Gastroesophageal sphincter (tissue), 4 donors: ENCODE measurements at regions not wholly inside any gene's neighbourhood (a gene's known extent, or its start where the extent isn't known, plus 50 kb on each side); places are given as distances from the start of the nearest gene placed in this dataset.
"Not testable (repeated sequence)": the region's sequence is repeated elsewhere in the genome, so short reads cannot be mapped to it uniquely, and the experiment has no call there.

Experiments
- ATAC-seq: fragments of 150-250 bp; one replicate; pipeline ENCODE4 v1.9.1; 2016; ENCODE audit warnings: mild to moderate bottlenecking, moderate library complexity
- H3K27ac ChIP-seq, 4 donors: fragments of 200-600 bp; sonication (generic) in 3 of 4; 1 replicate in 3 of 4; 2 replicates in 1 of 4; pipeline ENCODE4 v1.5.1; 2016 to 2019
- H3K27me3 ChIP-seq: fragments of 200-600 bp; sonication (generic); one replicate; pipeline ENCODE4 v1.5.1; 2019
- H3K36me3 ChIP-seq, 2 donors: fragments of 200-600 bp; sonication (generic); one replicate each; pipeline ENCODE4 v1.5.1; 2019; ENCODE audit warnings: control low read depth in 1 of 2
- H3K4me1 ChIP-seq, 3 donors: fragments of 200-600 bp; sonication (generic); 1 replicate in 2 of 3; 2 replicates in 1 of 3; pipeline ENCODE4 v1.5.1; 2016 to 2019; ENCODE audit warnings: control low read depth in 2 of 3
- H3K4me3 ChIP-seq, 2 donors: fragments of 200-600 bp; sonication (generic); one replicate each; pipeline ENCODE4 v1.5.1; 2019; ENCODE audit warnings: mild to moderate bottlenecking in 1 of 2, moderate library complexity in 1 of 2
- H3K9me3 ChIP-seq, 3 donors: fragments of 200-600 bp; sonication (generic); one replicate each; pipeline ENCODE4 v1.5.1; 2017 to 2019; ENCODE audit warnings: control low read depth in 2 of 3
- EP300 ChIP-seq: sonication (generic); formaldehyde crosslinking; IDR thresholded peaks from one replicate; pipeline ENCODE4 v1.6.1; 2017; ENCODE audit warnings: antibody characterized with exemption, mild to moderate bottlenecking
- POLR2A ChIP-seq, 2 donors: fragments of 450-650 bp; IDR thresholded peaks; one replicate each; pipeline ENCODE4 v1.6.1; 2017; ENCODE audit warnings: antibody characterized with exemption in 2 of 2, mild to moderate bottlenecking in 2 of 2, moderate library complexity in 1 of 2
- POLR2AphosphoS5 ChIP-seq: sonication (generic); formaldehyde crosslinking; IDR thresholded peaks from one replicate; pipeline ENCODE4 v1.6.1; 2017; ENCODE audit warnings: antibody characterized with exemption
- WGBS, 2 donors: methylation state at CpG; one replicate each; pipeline ENCODE4 v1.1.5; 2018; ENCODE audit warnings: low coverage in 1 of 2; 5-methylcytosine and 5-hydroxymethylcytosine counted together
- TF ChIP-seq, protein P1 (sequence below), 4 experiments: fragments of 200-600 bp in 2 of 4; fragments of 450-650 bp in 2 of 4; sonication (generic) in 1 of 4; IDR thresholded peaks; one replicate each; pipeline ENCODE4 v1.5.1; 2017 to 2019; ENCODE audit warnings: antibody characterized with exemption in 4 of 4, mild to moderate bottlenecking in 2 of 4, moderate library complexity in 2 of 4

DNA sequence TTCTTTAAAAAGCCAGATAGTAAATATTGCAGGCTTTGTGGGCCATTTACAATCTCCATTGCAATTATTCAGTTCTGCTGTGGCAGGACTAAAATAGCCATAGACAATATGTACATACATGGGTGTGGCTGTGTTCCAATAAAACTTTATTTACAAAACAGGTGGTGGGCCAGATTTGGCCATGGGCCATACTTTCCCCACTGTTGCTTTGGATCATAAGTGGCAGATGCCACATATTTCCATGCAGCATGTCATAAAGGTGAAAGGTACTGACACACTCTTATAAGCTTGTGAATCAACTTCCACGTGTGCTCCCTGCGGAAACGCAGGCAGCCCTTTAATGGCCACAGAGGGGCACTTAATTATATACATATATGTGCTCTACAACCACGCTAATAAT lies 244.4 kb upstream of the FOXN3 start:
- H3K36me3 ChIP-seq: no peaks in the 10 kb centered on the region
- WGBS, 2 donors: 95 to 100% methylated on average over 1 to 4 of the region's 4 CpGs
- H3K4me1 ChIP-seq: peaks cover 0 to 16% (median 0%) of the 10 kb centered on the region in 3 donors
- no peak overlapping the region for H3K27ac ChIP-seq
- H3K27me3 ChIP-seq: no peaks in the 10 kb centered on the region
- no peaks in the 10 kb centered on the region for H3K9me3 ChIP-seq
- ATAC-seq: no peak
- no peak for TF ChIP-seq EP300
- TF ChIP-seq POLR2AphosphoS5: no peak
- H3K4me3 ChIP-seq: no peak overlapping the region

DNA sequence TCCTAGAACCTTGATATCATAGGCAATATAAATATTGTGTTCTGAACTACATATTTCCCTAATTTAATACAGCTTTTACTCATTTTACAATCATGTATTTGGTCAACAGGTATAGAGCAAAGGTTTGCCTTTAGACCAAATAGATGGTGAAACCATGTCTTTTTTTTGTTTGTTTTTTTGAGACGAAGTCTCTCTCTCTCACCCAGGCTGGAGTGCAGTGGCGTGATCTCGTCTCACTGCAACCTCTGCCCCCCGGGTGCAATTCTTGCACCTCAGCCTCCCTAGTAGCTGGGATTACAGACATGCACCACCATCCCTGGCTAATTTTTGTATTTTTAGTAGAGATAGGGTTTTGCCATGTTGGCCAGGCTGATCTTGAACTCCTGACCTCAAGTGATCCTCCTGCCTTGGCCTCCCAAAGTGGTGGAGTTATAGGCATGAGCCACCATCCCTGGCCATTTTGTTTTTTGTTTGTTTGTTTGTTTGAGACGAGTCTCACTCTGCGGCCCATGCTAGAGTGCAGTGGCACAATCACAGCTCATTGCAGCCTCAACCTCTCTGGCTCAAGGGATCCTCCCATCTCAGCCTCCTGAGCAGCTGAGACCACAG lies 243.7 kb upstream of the FOXN3 start:
- not testable (repeated sequence) for ATAC-seq, H3K4me3 ChIP-seq
- peak overlapping the region in 1 of 4 donors; percentile 14 for H3K27ac ChIP-seq

DNA sequence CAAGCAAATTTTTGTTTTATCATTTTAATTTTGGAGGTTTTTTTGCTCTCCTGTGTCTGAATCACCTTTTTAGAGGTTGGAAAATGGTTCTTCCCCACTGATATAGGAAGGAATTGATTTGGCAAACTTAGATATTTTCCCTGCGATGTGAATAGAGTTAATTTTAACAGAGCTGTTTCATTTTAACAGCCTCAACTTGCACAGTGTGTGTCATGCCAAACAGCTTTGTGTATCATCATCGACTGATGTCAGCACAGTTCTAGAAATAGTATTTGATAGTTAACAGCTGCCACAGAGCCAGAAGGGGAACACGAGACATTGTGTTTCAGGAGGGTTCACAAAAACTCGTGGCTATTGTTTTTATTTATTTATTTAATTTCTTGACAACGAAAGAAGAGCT lies 243.1 kb upstream of the FOXN3 start:
- H3K9me3 ChIP-seq: no peaks in the 10 kb centered on the region
- no peaks in the 10 kb centered on the region for H3K27me3 ChIP-seq
- no peak overlapping the region for H3K4me3 ChIP-seq
- no peaks in the 10 kb centered on the region for H3K36me3 ChIP-seq
- peak; percentile 46 for TF ChIP-seq POLR2AphosphoS5
- no peak for TF ChIP-seq EP300
- ATAC-seq: peak; percentile 79
- peaks cover 0 to 16% (median 0%) of the 10 kb centered on the region in 3 donors for H3K4me1 ChIP-seq
- peak overlapping the region in 2 of 4 donors; percentile 14 to 65 for H3K27ac ChIP-seq
- 3 to 9% methylated on average over 5 of the region's 5 CpGs for WGBS, 2 donors

More for the DNA sequence above, 243.7 kb upstream of the FOXN3 start:
- H3K36me3 ChIP-seq, H3K27me3 ChIP-seq, H3K9me3 ChIP-seq: not testable (repeated sequence)
- WGBS, 2 donors: 95 to 98% methylated on average over 4 to 6 of the region's 6 CpGs
- H3K4me1 ChIP-seq: peaks cover 0 to 16% (median 0%) of the 10 kb centered on the region in 3 donors

- Histone ChIP-seq H3K4me1 (peaks cover 0 to 16% (median 0%) of the 10 kb centered on the region in 3 donors), H3K27me3 (no peaks in the 10 kb centered on the region), H3K9me3 (no peaks in the 10 kb centered on the region), H3K36me3 (no peaks in the 10 kb centered on the region), H3K27ac (peak overlapping the region in 2 of 4 donors; percentile 20 to 22), H3K4me3 (no peak overlapping the region)
- WGBS, 2 donors: 56 to 76% methylated on average over 6 to 7 of the region's 7 CpGs
- TF ChIP-seq POLR2AphosphoS5 (no peak), POLR2A (IDR thresholded peaks at IDR 0.05) (no peak), EP300 (no peak)
- TF ChIP-seq, protein P1, sequence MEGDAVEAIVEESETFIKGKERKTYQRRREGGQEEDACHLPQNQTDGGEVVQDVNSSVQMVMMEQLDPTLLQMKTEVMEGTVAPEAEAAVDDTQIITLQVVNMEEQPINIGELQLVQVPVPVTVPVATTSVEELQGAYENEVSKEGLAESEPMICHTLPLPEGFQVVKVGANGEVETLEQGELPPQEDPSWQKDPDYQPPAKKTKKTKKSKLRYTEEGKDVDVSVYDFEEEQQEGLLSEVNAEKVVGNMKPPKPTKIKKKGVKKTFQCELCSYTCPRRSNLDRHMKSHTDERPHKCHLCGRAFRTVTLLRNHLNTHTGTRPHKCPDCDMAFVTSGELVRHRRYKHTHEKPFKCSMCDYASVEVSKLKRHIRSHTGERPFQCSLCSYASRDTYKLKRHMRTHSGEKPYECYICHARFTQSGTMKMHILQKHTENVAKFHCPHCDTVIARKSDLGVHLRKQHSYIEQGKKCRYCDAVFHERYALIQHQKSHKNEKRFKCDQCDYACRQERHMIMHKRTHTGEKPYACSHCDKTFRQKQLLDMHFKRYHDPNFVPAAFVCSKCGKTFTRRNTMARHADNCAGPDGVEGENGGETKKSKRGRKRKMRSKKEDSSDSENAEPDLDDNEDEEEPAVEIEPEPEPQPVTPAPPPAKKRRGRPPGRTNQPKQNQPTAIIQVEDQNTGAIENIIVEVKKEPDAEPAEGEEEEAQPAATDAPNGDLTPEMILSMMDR (IDR thresholded peaks at IDR 0.05): no peak
- no peak for ATAC-seq
Measured at GRCh38 chr14:89658977-89659670, 242.1 kb upstream of the FOXN3 start.

GRCh38 chr14:89657014-89657413 lies 240.0 kb upstream of the FOXN3 start:
- Histone ChIP-seq H3K4me3 (no peak overlapping the region), H3K9me3 (no peaks in the 10 kb centered on the region), H3K36me3 (no peaks in the 10 kb centered on the region), H3K4me1 (peaks cover 0 to 16% (median 0%) of the 10 kb centered on the region in 3 donors), H3K27ac (no peak overlapping the region), H3K27me3 (no peaks in the 10 kb centered on the region)
- whole genome bisulfite sequencing, 2 donors: 100% methylated on average over 1 of the region's 1 CpG; no CpG with 5 or more reads in 1 of the 2 donors
- TF ChIP-seq POLR2AphosphoS5: no peak
- TF ChIP-seq, protein P1 (IDR thresholded peaks at IDR 0.05): no peak
- TF ChIP-seq POLR2A (IDR thresholded peaks at IDR 0.05): no peak
- TF ChIP-seq EP300: no peak
- no peak for ATAC-seq

GRCh38 chr14:89654998-89655397 lies 238.0 kb upstream of the FOXN3 start:
- TF ChIP-seq POLR2AphosphoS5 (no peak), POLR2A (IDR thresholded peaks at IDR 0.05) (no peak), EP300 (no peak)
- TF ChIP-seq, protein P1 (IDR thresholded peaks at IDR 0.05): no peak
- H3K27me3 ChIP-seq: no peaks in the 10 kb centered on the region
- peaks cover 0 to 7% (median 0%) of the 10 kb centered on the region in 3 donors for H3K4me1 ChIP-seq
- H3K36me3 ChIP-seq: no peaks in the 10 kb centered on the region
- no peaks in the 10 kb centered on the region for H3K9me3 ChIP-seq
- no peak overlapping the region for H3K27ac ChIP-seq
- H3K4me3 ChIP-seq: no peak overlapping the region
- WGBS, 2 donors: 75 to 88% methylated on average over 1 of the region's 1 CpG
- no peak for ATAC-seq
